LoVo (cell line): ENCODE measurements at regions not wholly inside any gene's neighbourhood (a gene's known extent, or its start where the extent isn't known, plus 50 kb on each side); places are given as distances from the start of the nearest gene placed in this dataset.
"Not testable (repeated sequence)": the region's sequence is repeated elsewhere in the genome, so short reads cannot be mapped to it uniquely, and the experiment has no call there.

Source experiments
- DNase-seq: peaks from one replicate; pipeline ENCODE4 v3.0.0-alpha.2; 2016; ENCODE audit warnings: low spot score

- DNase-seq: no peak
Observed at GRCh38 chr5:50343715-50344114, 97.4 kb downstream of the EMB start.

GRCh38 chr5:50340757-50341156 is 100.3 kb downstream of the EMB start:
- no peak for DNase-seq

- DNase-seq: not testable (repeated sequence)
Observed at GRCh38 chr5:50330633-50331032, 110.5 kb downstream of the EMB start.

- no peak for DNase-seq
Observed at GRCh38 chr5:50328193-50328729, 112.8 kb downstream of the EMB start.

GRCh38 chr5:50325237-50325832 is 115.8 kb downstream of the EMB start:
- peak; percentile 43 for DNase-seq

- DNase-seq: no peak
Observed at GRCh38 chr5:50320131-50320749, 120.8 kb downstream of the EMB start.

GRCh38 chr5:50318220-50318619 is 122.9 kb downstream of the EMB start:
- no peak for DNase-seq

- DNase-seq: not testable (repeated sequence)
Observed at GRCh38 chr5:50306488-50306887, 134.6 kb downstream of the EMB start.

GRCh38 chr5:50302815-50303490 is 138.1 kb downstream of the EMB start:
- DNase-seq: peak; percentile 29

GRCh38 chr5:50301756-50302155 is 139.3 kb downstream of the EMB start:
- no peak for DNase-seq

- no peak for DNase-seq
Observed at GRCh38 chr5:50300878-50301277, 140.2 kb downstream of the EMB start.

GRCh38 chr5:50299896-50300295 is 141.2 kb downstream of the EMB start:
- DNase-seq: no peak

GRCh38 chr5:50292735-50293394 is 148.2 kb downstream of the EMB start:
- DNase-seq: no peak

- DNase-seq: not testable (repeated sequence)
Observed at GRCh38 chr5:50280461-50280860, 160.6 kb downstream of the EMB start.
